Tibial nerve (tissue), 3 donors: ENCODE measurements at regions not wholly inside any gene's neighbourhood (a gene's known extent, or its start where the extent isn't known, plus 50 kb on each side); places are given as distances from the start of the nearest gene placed in this dataset.

ENCODE experiments used
- CTCF ChIP-seq, 5 experiments: fragments of 200-600 bp in 3 of 5; fragments of 450-650 bp in 2 of 5; sonication (generic) in 3 of 5; IDR thresholded peaks; one replicate each; pipeline ENCODE4 v1.5.1; 2016 to 2019; ENCODE audit warnings: antibody characterized with exemption in 5 of 5, mild to moderate bottlenecking in 3 of 5, moderate library complexity in 2 of 5
- POLR2A ChIP-seq, 2 donors: fragments of 450-650 bp; IDR thresholded peaks; one replicate each; pipeline ENCODE4 v1.6.1; 2017; ENCODE audit warnings: antibody characterized with exemption in 2 of 2, mild to moderate bottlenecking in 2 of 2, moderate library complexity in 2 of 2

- TF ChIP-seq CTCF (IDR thresholded peaks at IDR 0.05), result no peak
- no peak for TF ChIP-seq POLR2A (IDR thresholded peaks at IDR 0.05)
These were observed 844.5 kb downstream of the NLGN4Y start for GRCh38 chrY:15368786-15369185.
